Skeletal muscle tissue (tissue), 3 donors: ENCODE measurements at regions not wholly inside any gene's neighbourhood (a gene's known extent, or its start where the extent isn't known, plus 50 kb on each side); places are given as distances from the start of the nearest gene placed in this dataset.

Source experiments
- H3K27ac ChIP-seq: one replicate; pipeline ENCODE4 v1.7.0; 2013; ENCODE audit warnings: mild to moderate bottlenecking, low read depth, low read length, inconsistent platforms
- H3K27me3 ChIP-seq, 3 donors: one replicate each; pipeline ENCODE4 v1.7.0; 2013; ENCODE audit warnings: low read length in 3 of 3; ENCODE audit not compliant: control insufficient read depth in 3 of 3, insufficient read depth in 3 of 3
- H3K36me3 ChIP-seq, 3 donors: one replicate each; pipeline ENCODE4 v1.7.0; 2013; ENCODE audit warnings: low read length in 3 of 3; ENCODE audit not compliant: control insufficient read depth in 3 of 3, insufficient read depth in 3 of 3
- H3K4me1 ChIP-seq, 3 donors: one replicate each; pipeline ENCODE4 v1.7.0; 2013; ENCODE audit warnings: low read length in 3 of 3, mild to moderate bottlenecking in 3 of 3; ENCODE audit not compliant: control insufficient read depth in 3 of 3, insufficient read depth in 3 of 3
- H3K4me3 ChIP-seq, 3 donors: one replicate each; pipeline ENCODE4 v1.7.0; 2013; ENCODE audit warnings: low read length in 3 of 3
- H3K9ac ChIP-seq, 3 donors: one replicate each; pipeline ENCODE4 v1.7.0; 2013; ENCODE audit warnings: low read length in 3 of 3, mild to moderate bottlenecking in 3 of 3, moderate library complexity in 2 of 3, low read depth in 1 of 3
- H3K9me3 ChIP-seq, 3 donors: one replicate each; pipeline ENCODE4 v1.7.0; 2013; ENCODE audit warnings: low read length in 3 of 3; ENCODE audit not compliant: control insufficient read depth in 3 of 3
- donor health status: Osteomylitis.

GRCh38 chr6:156598071-156598854 lies 178.9 kb upstream of the ARID1B start:
- H3K9me3 ChIP-seq: no peaks in the 10 kb centered on the region
- H3K27ac ChIP-seq: no peak overlapping the region
- H3K4me1 ChIP-seq: no peaks in the 10 kb centered on the region
- H3K4me3 ChIP-seq: no peak overlapping the region
- H3K36me3 ChIP-seq: no peaks in the 10 kb centered on the region
- no peaks in the 10 kb centered on the region for H3K27me3 ChIP-seq
- H3K9ac ChIP-seq: no peak overlapping the region

GRCh38 chr6:156597095-156597494 lies 180.1 kb upstream of the ARID1B start:
- no peaks in the 10 kb centered on the region for H3K27me3 ChIP-seq
- no peaks in the 10 kb centered on the region for H3K36me3 ChIP-seq
- H3K9me3 ChIP-seq: no peaks in the 10 kb centered on the region
- H3K9ac ChIP-seq: no peak overlapping the region
- H3K27ac ChIP-seq: no peak overlapping the region
- no peaks in the 10 kb centered on the region for H3K4me1 ChIP-seq
- no peak overlapping the region for H3K4me3 ChIP-seq

GRCh38 chr6:156595476-156595875 lies 181.7 kb upstream of the ARID1B start:
- H3K27me3 ChIP-seq: no peaks in the 10 kb centered on the region
- H3K27ac ChIP-seq: no peak overlapping the region
- no peak overlapping the region for H3K9ac ChIP-seq
- H3K4me3 ChIP-seq: no peak overlapping the region
- H3K4me1 ChIP-seq: no peaks in the 10 kb centered on the region
- H3K36me3 ChIP-seq: no peaks in the 10 kb centered on the region
- no peaks in the 10 kb centered on the region for H3K9me3 ChIP-seq

- Histone ChIP-seq H3K36me3 (no peaks in the 10 kb centered on the region), H3K27ac (no peak overlapping the region), H3K4me3 (no peak overlapping the region), H3K27me3 (no peaks in the 10 kb centered on the region), H3K4me1 (no peaks in the 10 kb centered on the region), H3K9me3 (no peaks in the 10 kb centered on the region), H3K9ac (no peak overlapping the region)
These were observed 183.3 kb upstream of the ARID1B start for GRCh38 chr6:156593893-156594292.

- Histone ChIP-seq H3K27me3 (no peaks in the 10 kb centered on the region), H3K4me1 (no peaks in the 10 kb centered on the region), H3K9ac (no peak overlapping the region), H3K4me3 (no peak overlapping the region), H3K36me3 (no peaks in the 10 kb centered on the region), H3K9me3 (no peaks in the 10 kb centered on the region), H3K27ac (no peak overlapping the region)
These were observed 184.1 kb upstream of the ARID1B start for GRCh38 chr6:156593127-156593526.

- Histone ChIP-seq H3K27ac (no peak overlapping the region), H3K4me3 (no peak overlapping the region), H3K36me3 (no peaks in the 10 kb centered on the region), H3K9me3 (no peaks in the 10 kb centered on the region), H3K4me1 (no peaks in the 10 kb centered on the region), H3K9ac (no peak overlapping the region), H3K27me3 (no peaks in the 10 kb centered on the region)
These were observed 186.7 kb upstream of the ARID1B start for GRCh38 chr6:156590482-156590881.

GRCh38 chr6:156589281-156589680 lies 187.9 kb upstream of the ARID1B start:
- Histone ChIP-seq H3K9me3 (no peaks in the 10 kb centered on the region), H3K4me1 (no peaks in the 10 kb centered on the region), H3K9ac (no peak overlapping the region), H3K36me3 (no peaks in the 10 kb centered on the region), H3K27me3 (no peaks in the 10 kb centered on the region), H3K4me3 (no peak overlapping the region), H3K27ac (no peak overlapping the region)

GRCh38 chr6:156587751-156588301 lies 189.4 kb upstream of the ARID1B start:
- Histone ChIP-seq H3K9ac (no peak overlapping the region), H3K27ac (no peak overlapping the region), H3K27me3 (no peaks in the 10 kb centered on the region), H3K4me1 (no peaks in the 10 kb centered on the region), H3K36me3 (no peaks in the 10 kb centered on the region), H3K9me3 (no peaks in the 10 kb centered on the region), H3K4me3 (no peak overlapping the region)

GRCh38 chr6:156587071-156587470 lies 190.1 kb upstream of the ARID1B start:
- no peak overlapping the region for H3K4me3 ChIP-seq
- H3K27me3 ChIP-seq: no peaks in the 10 kb centered on the region
- H3K9ac ChIP-seq: no peak overlapping the region
- H3K9me3 ChIP-seq: no peaks in the 10 kb centered on the region
- H3K27ac ChIP-seq: no peak overlapping the region
- no peaks in the 10 kb centered on the region for H3K36me3 ChIP-seq
- H3K4me1 ChIP-seq: no peaks in the 10 kb centered on the region

GRCh38 chr6:156585859-156586258 lies 191.3 kb upstream of the ARID1B start:
- Histone ChIP-seq H3K9ac (no peak overlapping the region), H3K27me3 (no peaks in the 10 kb centered on the region)

More at GRCh38 chr6:156585859-156586258, 191.3 kb upstream of the ARID1B start:
- H3K9me3 ChIP-seq: no peaks in the 10 kb centered on the region
- H3K4me1 ChIP-seq: no peaks in the 10 kb centered on the region
- no peak overlapping the region for H3K4me3 ChIP-seq
- no peaks in the 10 kb centered on the region for H3K36me3 ChIP-seq
- H3K27ac ChIP-seq: no peak overlapping the region
